Activated T-helper 2 cell treated with anti-CD3 and anti-CD28 coated beads, Interferon-gamma antibody, Interleukin-2, Interleukin-4, amounts not matched to agents 10 μg/mL and 5 μg/mL and 100 μg/mL, durations not matched to agents 14 hours and 24 hours and 36 hours (primary cell): ENCODE measurements at regions not wholly inside any gene's neighbourhood (a gene's known extent, or its start where the extent isn't known, plus 50 kb on each side); places are given as distances from the start of the nearest gene placed in this dataset.

Source experiments
- DNase-seq: peaks from one replicate; pipeline ENCODE4 v3.0.0; 2021; ENCODE audit warnings: low spot score
- H3K27ac Mint-ChIP-seq: one replicate; pipeline ENCODE4 v1.8.0; 2021; ENCODE audit warnings: mixed read lengths
- H3K27me3 Mint-ChIP-seq: one replicate; pipeline ENCODE4 v1.8.0; 2021; ENCODE audit warnings: low read depth, mixed read lengths
- H3K36me3 Mint-ChIP-seq: one replicate; pipeline ENCODE4 v1.8.0; 2021; ENCODE audit warnings: low read depth, mixed read lengths
- H3K4me1 Mint-ChIP-seq: one replicate; pipeline ENCODE4 v1.8.0; 2021; ENCODE audit warnings: low read depth, mixed read lengths
- H3K4me3 Mint-ChIP-seq: one replicate; pipeline ENCODE4 v1.8.0; 2021; ENCODE audit warnings: low read depth, mild to moderate bottlenecking, moderate library complexity, mixed read lengths
- H3K9me3 Mint-ChIP-seq: one replicate; pipeline ENCODE4 v1.8.0; 2021; ENCODE audit warnings: mixed read lengths
- intact Hi-C: fragments of 100-400 bp; cut with micrococcal nuclease; formaldehyde crosslinking; loops from one replicate; pipeline ENCODE4 v1.15.1; 2023

GRCh38 chr22:27292542-27293299 is 508.8 kb downstream of the MN1 start:
- DNase-seq = no peak
- no peaks in the 10 kb centered on the region for H3K9me3 Mint-ChIP-seq
- H3K4me3 Mint-ChIP-seq = no peak overlapping the region
- H3K4me1 Mint-ChIP-seq = no peaks in the 10 kb centered on the region
- H3K27me3 Mint-ChIP-seq = peaks cover 3% of the 10 kb centered on the region
- no peaks in the 10 kb centered on the region for H3K36me3 Mint-ChIP-seq
- intact Hi-C loops = no loop called here
- H3K27ac Mint-ChIP-seq = no peak overlapping the region

GRCh38 chr22:27293721-27294445 is 507.7 kb downstream of the MN1 start:
- Mint-ChIP-seq H3K27me3 (peaks cover 11% of the 10 kb centered on the region), H3K9me3 (no peaks in the 10 kb centered on the region), H3K4me1 (no peaks in the 10 kb centered on the region), H3K27ac (no peak overlapping the region), H3K36me3 (no peaks in the 10 kb centered on the region), H3K4me3 (no peak overlapping the region)
- intact Hi-C loops = no loop called here
- DNase-seq = no peak

GRCh38 chr22:27295040-27295439 is 506.5 kb downstream of the MN1 start:
- Mint-ChIP-seq H3K4me1 (no peaks in the 10 kb centered on the region), H3K27ac (no peak overlapping the region), H3K36me3 (no peaks in the 10 kb centered on the region), H3K4me3 (no peak overlapping the region), H3K27me3 (peaks cover 12% of the 10 kb centered on the region), H3K9me3 (no peaks in the 10 kb centered on the region)
- DNase-seq = no peak
- intact Hi-C loops = no loop called here

- no peaks in the 10 kb centered on the region for H3K36me3 Mint-ChIP-seq
- H3K9me3 Mint-ChIP-seq = no peaks in the 10 kb centered on the region
- no peak overlapping the region for H3K4me3 Mint-ChIP-seq
- no peaks in the 10 kb centered on the region for H3K4me1 Mint-ChIP-seq
- H3K27me3 Mint-ChIP-seq = peaks cover 12% of the 10 kb centered on the region
- intact Hi-C loops = no loop called here
- DNase-seq = no peak
- no peak overlapping the region for H3K27ac Mint-ChIP-seq
Observed at GRCh38 chr22:27295605-27296004, 506.0 kb downstream of the MN1 start.

- Mint-ChIP-seq H3K27me3 (peaks cover 12% of the 10 kb centered on the region), H3K4me3 (no peak overlapping the region), H3K27ac (no peak overlapping the region), H3K36me3 (no peaks in the 10 kb centered on the region), H3K4me1 (no peaks in the 10 kb centered on the region), H3K9me3 (no peaks in the 10 kb centered on the region)
- no peak for DNase-seq
- intact Hi-C loops = no loop called here
Observed at GRCh38 chr22:27296091-27296675, 505.4 kb downstream of the MN1 start.

GRCh38 chr22:27297125-27297524 is 504.4 kb downstream of the MN1 start:
- no peaks in the 10 kb centered on the region for H3K36me3 Mint-ChIP-seq
- peaks cover 12% of the 10 kb centered on the region for H3K27me3 Mint-ChIP-seq
- intact Hi-C loops = no loop called here
- no peak for DNase-seq
- H3K27ac Mint-ChIP-seq = no peak overlapping the region
- no peaks in the 10 kb centered on the region for H3K9me3 Mint-ChIP-seq
- H3K4me1 Mint-ChIP-seq = no peaks in the 10 kb centered on the region
- no peak overlapping the region for H3K4me3 Mint-ChIP-seq

GRCh38 chr22:27298332-27298731 is 503.2 kb downstream of the MN1 start:
- peaks cover 12% of the 10 kb centered on the region for H3K27me3 Mint-ChIP-seq
- no peaks in the 10 kb centered on the region for H3K9me3 Mint-ChIP-seq
- H3K36me3 Mint-ChIP-seq = no peaks in the 10 kb centered on the region

GRCh38 chr22:27298742-27299141 is 502.8 kb downstream of the MN1 start:
- H3K36me3 Mint-ChIP-seq = no peaks in the 10 kb centered on the region
- DNase-seq = no peak
- H3K4me3 Mint-ChIP-seq = no peak overlapping the region
- no peaks in the 10 kb centered on the region for H3K9me3 Mint-ChIP-seq
- H3K4me1 Mint-ChIP-seq = no peaks in the 10 kb centered on the region
- no peak overlapping the region for H3K27ac Mint-ChIP-seq
- H3K27me3 Mint-ChIP-seq = peaks cover 12% of the 10 kb centered on the region
- intact Hi-C loops = no loop called here

More at GRCh38 chr22:27298332-27298731, 503.2 kb downstream of the MN1 start:
- DNase-seq = no peak
- Mint-ChIP-seq H3K4me1 (no peaks in the 10 kb centered on the region), H3K4me3 (no peak overlapping the region), H3K27ac (no peak overlapping the region)
- intact Hi-C loops = no loop called here

- H3K36me3 Mint-ChIP-seq = no peaks in the 10 kb centered on the region
- peaks cover 12% of the 10 kb centered on the region for H3K27me3 Mint-ChIP-seq
- no peaks in the 10 kb centered on the region for H3K4me1 Mint-ChIP-seq
- intact Hi-C loops = no loop called here
- no peak overlapping the region for H3K27ac Mint-ChIP-seq
- no peak for DNase-seq
- no peak overlapping the region for H3K4me3 Mint-ChIP-seq
- no peaks in the 10 kb centered on the region for H3K9me3 Mint-ChIP-seq
Observed at GRCh38 chr22:27299181-27300085, 502.1 kb downstream of the MN1 start.

GRCh38 chr22:27300536-27301285 is 500.8 kb downstream of the MN1 start:
- intact Hi-C loops = no loop called here
- H3K4me3 Mint-ChIP-seq = no peak overlapping the region
- H3K36me3 Mint-ChIP-seq = no peaks in the 10 kb centered on the region
- no peaks in the 10 kb centered on the region for H3K9me3 Mint-ChIP-seq
- H3K27me3 Mint-ChIP-seq = peaks cover 9% of the 10 kb centered on the region
- no peaks in the 10 kb centered on the region for H3K4me1 Mint-ChIP-seq
- no peak for DNase-seq
- no peak overlapping the region for H3K27ac Mint-ChIP-seq

- H3K4me1 Mint-ChIP-seq = no peaks in the 10 kb centered on the region
- no peak overlapping the region for H3K27ac Mint-ChIP-seq
- H3K27me3 Mint-ChIP-seq = peaks cover 9% of the 10 kb centered on the region
- H3K9me3 Mint-ChIP-seq = no peaks in the 10 kb centered on the region
- intact Hi-C loops = no loop called here
- no peak for DNase-seq
- H3K36me3 Mint-ChIP-seq = no peaks in the 10 kb centered on the region
- H3K4me3 Mint-ChIP-seq = no peak overlapping the region
Observed at GRCh38 chr22:27302501-27302900, 499.1 kb downstream of the MN1 start.

GRCh38 chr22:27303718-27304117 is 497.8 kb downstream of the MN1 start:
- H3K27me3 Mint-ChIP-seq = peaks cover 3% of the 10 kb centered on the region
- no peaks in the 10 kb centered on the region for H3K36me3 Mint-ChIP-seq
- no peaks in the 10 kb centered on the region for H3K4me1 Mint-ChIP-seq
- no peak overlapping the region for H3K4me3 Mint-ChIP-seq
- peaks cover 2% of the 10 kb centered on the region for H3K9me3 Mint-ChIP-seq
- intact Hi-C loops = no loop called here
- H3K27ac Mint-ChIP-seq = no peak overlapping the region
- DNase-seq = no peak
